HepG2 (cell line): ENCODE measurements at regions not wholly inside any gene's neighbourhood (a gene's known extent, or its start where the extent isn't known, plus 50 kb on each side); places are given as distances from the start of the nearest gene placed in this dataset.

Experiments used
- ATAC-seq: fragments of 200-7000 bp; cut with Tn5 transposase; 3 replicates; pipeline ENCODE4 v1.9.1; 2020; ENCODE audit warnings: mild to moderate bottlenecking, moderate library complexity
- BruUV-seq: library from RNA; stranded (reverse); fragments of 400-500 nt; replicated peaks from 2 replicates; lab custom pipeline; 2021; lab: Mats Ljungman, UMichigan
- CTCF ChIA-PET: fragments of 300-600 bp; formaldehyde crosslinking; extraction: SDS; loops from one replicate; lab custom pipeline; 2021; ENCODE audit warnings: low total read pairs, inconsistent platforms, low intra/inter-chr PET ratio; lab: Yijun Ruan, JAX
- POLR2A ChIA-PET: fragments of 350-600 bp; sonication (Branson Sonifier 250); formaldehyde crosslinking; loops from one replicate; lab custom pipeline; 2020; ENCODE audit warnings: antibody characterized with exemption, inconsistent platforms; lab: Yijun Ruan, JAX
- DNase-seq: peaks from one replicate; pipeline ENCODE4 v3.0.0-alpha.2; 2015; ENCODE audit warnings: low spot score
- FAIRE-seq: peaks from 3 replicates; lab custom pipeline; 2011; peaks lifted over from hg19 to GRCh38; lab: Jason Lieb, UNC
- H2AFZ ChIP-seq: one replicate; pipeline ENCODE4 v1.6.1; 2011; ENCODE audit warnings: low read length, inconsistent platforms
- H3K27ac ChIP-seq: fragments of 300-600 bp; 3 replicates; pipeline ENCODE4 v1.8.0; 2011; ENCODE audit warnings: mixed run types, mild to moderate bottlenecking, mixed read lengths, low read length, inconsistent platforms; ENCODE audit not compliant: insufficient read depth; ENCODE audit errors: extremely low read length
- H3K27me3 ChIP-seq, 2 experiments: fragments of 200-600 bp in 1 of 2; 2 replicates in 1 of 2; 3 replicates in 1 of 2; pipeline versions ENCODE4 v1.6.0 to v1.8.0; 2011; ENCODE audit warnings: low read length in 2 of 2, mild to moderate bottlenecking in 2 of 2, moderate library complexity in 2 of 2, inconsistent platforms in 1 of 2; ENCODE audit not compliant: insufficient read depth in 2 of 2, control insufficient read depth in 1 of 2
- H3K36me3 ChIP-seq, 2 experiments: fragments of 200-600 bp in 1 of 2; replicated peaks in 1 of 2; 2 replicates in 1 of 2; 3 replicates in 1 of 2; pipeline versions ENCODE4 v1.5.1 to v1.8.0; 2011; ENCODE audit warnings: low read length in 2 of 2, inconsistent platforms in 1 of 2; ENCODE audit not compliant: insufficient read depth in 2 of 2, control insufficient read depth in 1 of 2
- H3K4me1 ChIP-seq: 2 replicates; pipeline ENCODE4 v1.5.1; 2012; ENCODE audit warnings: low read length, inconsistent platforms; ENCODE audit not compliant: insufficient read depth
- H3K4me2 ChIP-seq: 2 replicates; pipeline ENCODE4 v1.6.0; 2011; ENCODE audit warnings: low read depth, low read length, inconsistent platforms
- H3K4me3 ChIP-seq, 3 experiments: fragments of 200-600 bp in 1 of 3; sonication (generic), shearing (Covaris generic) in 1 of 3; replicated peaks in 1 of 3; 2 replicates each; pipeline ENCODE4 v1.5.1; 2011 to 2016; ENCODE audit warnings: low read length in 3 of 3, inconsistent platforms in 2 of 3, low read depth in 2 of 3, mild to moderate bottlenecking in 2 of 3, control low read depth in 1 of 3, mixed read lengths in 1 of 3; ENCODE audit not compliant: insufficient read depth in 1 of 3
- H3K79me2 ChIP-seq: one replicate; pipeline ENCODE4 v1.6.1; 2011; ENCODE audit warnings: low read length, inconsistent platforms; ENCODE audit not compliant: insufficient read depth
- H3K9ac ChIP-seq: 2 replicates; pipeline ENCODE4 v1.6.0; 2011; ENCODE audit warnings: mild to moderate bottlenecking, low read depth, low read length, inconsistent platforms; ENCODE audit not compliant: insufficient read depth
- H3K9me3 ChIP-seq: 2 replicates; pipeline ENCODE4 v1.5.1; 2012; ENCODE audit warnings: mild to moderate bottlenecking, low read length
- H4K20me1 ChIP-seq: 2 replicates; pipeline ENCODE4 v1.6.0; 2011; ENCODE audit warnings: inconsistent platforms, mild to moderate bottlenecking, low read length, moderate library complexity; ENCODE audit not compliant: insufficient read depth
- ARNT2 ChIP-seq: sonication (generic); formaldehyde crosslinking; IDR thresholded peaks from 2 replicates; pipeline ENCODE4 v1.8.0; 2022; ENCODE audit warnings: mild to moderate bottlenecking, low read depth, missing genetic modification reagents, moderate library complexity
- ETV6 ChIP-seq: sonication (generic); formaldehyde crosslinking; conservative IDR thresholded peaks from 2 replicates; pipeline ENCODE4 v1.4.0; 2020; ENCODE audit warnings: missing genetic modification reagents
- HOXA9 ChIP-seq: sonication (generic); formaldehyde crosslinking; IDR thresholded peaks from 2 replicates; pipeline ENCODE4 v1.8.1; 2022; ENCODE audit warnings: missing genetic modification reagents, mild to moderate bottlenecking, moderate library complexity, borderline replicate concordance
- KDM1A ChIP-seq: IDR thresholded peaks from 2 replicates; pipeline ENCODE4 v1.6.1; 2016; ENCODE audit warnings: missing compliant biosample characterization
- MAFK ChIP-seq, 2 experiments: IDR thresholded peaks in 1 of 2; conservative IDR thresholded peaks in 1 of 2; 2 replicates each; pipeline ENCODE4 v1.6.1; 2011; ENCODE audit warnings: improper control_type of control experiment in 2 of 2, low read length in 2 of 2
- PITX1 ChIP-seq: sonication (generic); formaldehyde crosslinking; IDR thresholded peaks from 2 replicates; pipeline ENCODE4 v1.5.1; 2020; ENCODE audit warnings: mild to moderate bottlenecking, missing genetic modification reagents
- SRSF1 ChIP-seq: fragments of 200-400 bp; formaldehyde crosslinking; optimal IDR thresholded peaks from 2 replicates; pipeline ENCODE3; 2017; ENCODE audit warnings: mild to moderate bottlenecking, low read depth, low read length, moderate library complexity
- ZNF335 ChIP-seq: sonication (generic); formaldehyde crosslinking; IDR thresholded peaks from 2 replicates; pipeline ENCODE4 v1.4.0; 2020; ENCODE audit warnings: missing genetic modification reagents
- ZNF747 ChIP-seq: sonication (generic); formaldehyde crosslinking; IDR thresholded peaks from 2 replicates; pipeline ENCODE4 v1.8.1; 2023; ENCODE audit warnings: missing genetic modification reagents, mild to moderate bottlenecking, borderline replicate concordance
- WGBS: methylation state at CpG from one replicate; pipeline ENCODE4 v1.1.6; 2017; ENCODE audit warnings: low lambda C conversion rate; 5-methylcytosine and 5-hydroxymethylcytosine counted together
- in situ Hi-C: cut with HindIII; loops from 2 replicates; pipeline ENCODE4 v1.10.0; 2017; ENCODE audit warnings: low pct_unique_long_range_greater_than_20kb; ENCODE audit not compliant: extremely low pct_ligation_motif_present
- intact Hi-C: fragments of 100-400 bp; cut with micrococcal nuclease; formaldehyde crosslinking; loops from one replicate; pipeline ENCODE4 v1.10.0; 2022; ENCODE audit not compliant: unreplicated experiment
- TF ChIP-seq, protein P1 (sequence below): sonication (generic); formaldehyde crosslinking; IDR thresholded peaks from 2 replicates; pipeline ENCODE4 v1.4.0; 2020; ENCODE audit warnings: missing genetic modification reagents, borderline replicate concordance
- TF ChIP-seq, protein P2 (sequence below): sonication (generic); formaldehyde crosslinking; IDR thresholded peaks from 2 replicates; pipeline ENCODE4 v1.8.1; 2023; ENCODE audit warnings: missing genetic modification reagents, inconsistent platforms, borderline replicate concordance
- TF ChIP-seq, protein P3 (sequence below): sonication (generic); formaldehyde crosslinking; IDR thresholded peaks from 2 replicates; pipeline ENCODE4 v1.4.0; 2020; ENCODE audit warnings: missing genetic modification reagents

DNA sequence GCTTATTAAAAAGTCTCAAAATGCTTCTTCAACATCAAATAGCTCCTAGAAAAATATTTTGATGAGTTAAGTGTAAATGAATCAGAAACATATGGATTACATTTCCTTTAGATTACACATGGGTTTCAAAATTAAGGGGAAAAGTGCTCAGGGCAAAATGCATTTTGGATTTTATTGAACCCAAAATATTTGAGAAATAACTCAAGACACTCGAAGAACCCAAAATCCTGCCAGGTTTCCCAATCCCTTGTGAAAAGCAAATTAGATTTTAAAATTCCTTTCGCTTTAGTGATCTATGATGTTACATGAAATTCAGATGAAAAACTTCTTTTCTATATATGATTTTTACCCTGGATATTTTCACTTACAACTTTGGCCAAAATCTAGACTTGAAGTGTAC, 847.4 kb upstream of the SOX9 start:
- no peaks in the 10 kb centered on the region for H3K27me3 ChIP-seq
- no peaks in the 10 kb centered on the region for H3K79me2 ChIP-seq
- H2AFZ ChIP-seq = no peak overlapping the region
- H4K20me1 ChIP-seq = no peaks in the 10 kb centered on the region
- no peaks in the 10 kb centered on the region for H3K4me1 ChIP-seq
- WGBS = 3% methylated on average over 2 of the region's 2 CpGs
- CTCF ChIA-PET = no interaction called here
- in situ Hi-C loops = no loop called here
- TF ChIP-seq, protein P1, sequence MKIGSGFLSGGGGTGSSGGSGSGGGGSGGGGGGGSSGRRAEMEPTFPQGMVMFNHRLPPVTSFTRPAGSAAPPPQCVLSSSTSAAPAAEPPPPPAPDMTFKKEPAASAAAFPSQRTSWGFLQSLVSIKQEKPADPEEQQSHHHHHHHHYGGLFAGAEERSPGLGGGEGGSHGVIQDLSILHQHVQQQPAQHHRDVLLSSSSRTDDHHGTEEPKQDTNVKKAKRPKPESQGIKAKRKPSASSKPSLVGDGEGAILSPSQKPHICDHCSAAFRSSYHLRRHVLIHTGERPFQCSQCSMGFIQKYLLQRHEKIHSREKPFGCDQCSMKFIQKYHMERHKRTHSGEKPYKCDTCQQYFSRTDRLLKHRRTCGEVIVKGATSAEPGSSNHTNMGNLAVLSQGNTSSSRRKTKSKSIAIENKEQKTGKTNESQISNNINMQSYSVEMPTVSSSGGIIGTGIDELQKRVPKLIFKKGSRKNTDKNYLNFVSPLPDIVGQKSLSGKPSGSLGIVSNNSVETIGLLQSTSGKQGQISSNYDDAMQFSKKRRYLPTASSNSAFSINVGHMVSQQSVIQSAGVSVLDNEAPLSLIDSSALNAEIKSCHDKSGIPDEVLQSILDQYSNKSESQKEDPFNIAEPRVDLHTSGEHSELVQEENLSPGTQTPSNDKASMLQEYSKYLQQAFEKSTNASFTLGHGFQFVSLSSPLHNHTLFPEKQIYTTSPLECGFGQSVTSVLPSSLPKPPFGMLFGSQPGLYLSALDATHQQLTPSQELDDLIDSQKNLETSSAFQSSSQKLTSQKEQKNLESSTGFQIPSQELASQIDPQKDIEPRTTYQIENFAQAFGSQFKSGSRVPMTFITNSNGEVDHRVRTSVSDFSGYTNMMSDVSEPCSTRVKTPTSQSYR (CRISPR knock-in tag) = no peak
- TF ChIP-seq ARNT2 = no peak
- TF ChIP-seq PITX1 = no peak
- TF ChIP-seq KDM1A (CRISPR knock-in tag) = no peak
- no peak for TF ChIP-seq ZNF335 (CRISPR knock-in tag)
- TF ChIP-seq, protein P2, sequence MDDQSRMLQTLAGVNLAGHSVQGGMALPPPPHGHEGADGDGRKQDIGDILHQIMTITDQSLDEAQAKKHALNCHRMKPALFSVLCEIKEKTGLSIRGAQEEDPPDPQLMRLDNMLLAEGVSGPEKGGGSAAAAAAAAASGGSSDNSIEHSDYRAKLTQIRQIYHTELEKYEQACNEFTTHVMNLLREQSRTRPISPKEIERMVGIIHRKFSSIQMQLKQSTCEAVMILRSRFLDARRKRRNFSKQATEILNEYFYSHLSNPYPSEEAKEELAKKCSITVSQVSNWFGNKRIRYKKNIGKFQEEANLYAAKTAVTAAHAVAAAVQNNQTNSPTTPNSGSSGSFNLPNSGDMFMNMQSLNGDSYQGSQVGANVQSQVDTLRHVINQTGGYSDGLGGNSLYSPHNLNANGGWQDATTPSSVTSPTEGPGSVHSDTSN = no peak
- no peak for TF ChIP-seq ETV6 (CRISPR knock-in tag)
- TF ChIP-seq SRSF1 = no peak
- TF ChIP-seq, protein P3, sequence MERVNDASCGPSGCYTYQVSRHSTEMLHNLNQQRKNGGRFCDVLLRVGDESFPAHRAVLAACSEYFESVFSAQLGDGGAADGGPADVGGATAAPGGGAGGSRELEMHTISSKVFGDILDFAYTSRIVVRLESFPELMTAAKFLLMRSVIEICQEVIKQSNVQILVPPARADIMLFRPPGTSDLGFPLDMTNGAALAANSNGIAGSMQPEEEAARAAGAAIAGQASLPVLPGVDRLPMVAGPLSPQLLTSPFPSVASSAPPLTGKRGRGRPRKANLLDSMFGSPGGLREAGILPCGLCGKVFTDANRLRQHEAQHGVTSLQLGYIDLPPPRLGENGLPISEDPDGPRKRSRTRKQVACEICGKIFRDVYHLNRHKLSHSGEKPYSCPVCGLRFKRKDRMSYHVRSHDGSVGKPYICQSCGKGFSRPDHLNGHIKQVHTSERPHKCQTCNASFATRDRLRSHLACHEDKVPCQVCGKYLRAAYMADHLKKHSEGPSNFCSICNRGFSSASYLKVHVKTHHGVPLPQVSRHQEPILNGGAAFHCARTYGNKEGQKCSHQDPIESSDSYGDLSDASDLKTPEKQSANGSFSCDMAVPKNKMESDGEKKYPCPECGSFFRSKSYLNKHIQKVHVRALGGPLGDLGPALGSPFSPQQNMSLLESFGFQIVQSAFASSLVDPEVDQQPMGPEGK (CRISPR knock-in tag) = no peak
- no peak for TF ChIP-seq ZNF747
- TF ChIP-seq MAFK (conservative IDR thresholded peaks at IDR 0.05 in 1 of 2, IDR thresholded peaks at IDR 0.05 in 1 of 2; ENCODE audit: low read length in 2 of 2) = no peak
- no peak for TF ChIP-seq HOXA9 (CRISPR knock-in tag)
- TF ChIP-seq, all 625 proteins: peak for 0
- Histone ChIP-seq H3K9ac (no peak overlapping the region), H3K4me3 (no peak overlapping the region), H3K9me3 (peaks cover 53% of the 10 kb centered on the region), H3K36me3 (no peaks in the 10 kb centered on the region), H3K27ac (no peak overlapping the region), H3K4me2 (no peak overlapping the region)
- no peak for FAIRE-seq
- ATAC-seq = no peak
- no TSS peak for BruUV-seq
- no peak for DNase-seq
- POLR2A ChIA-PET = no interaction called here
- intact Hi-C loops = no loop called here
